Panc1 (cell line): ENCODE measurements at regions not wholly inside any gene's neighbourhood (a gene's known extent, or its start where the extent isn't known, plus 50 kb on each side); places are given as distances from the start of the nearest gene placed in this dataset.

ENCODE experiments used
- ATAC-seq: fragments of 200-7000 bp; cut with Tn5 transposase; 2 replicates; pipeline ENCODE4 v1.9.1; 2020; ENCODE audit warnings: mild to moderate bottlenecking, moderate library complexity
- BruUV-seq: library from RNA; stranded (reverse); fragments of 400-500 nt; replicated peaks from 2 replicates; lab custom pipeline; 2021; lab: Mats Ljungman, UMichigan
- CTCF ChIA-PET: fragments of 300-600 bp; sonication (Branson Sonifier 250); formaldehyde crosslinking; loops from one replicate; lab custom pipeline; 2022; ENCODE audit warnings: antibody characterized with exemption; lab: Charles Lee
- POLR2A ChIA-PET: fragments of 300-600 bp; sonication (Branson Sonifier 250); formaldehyde crosslinking; loops from one replicate; lab custom pipeline; 2022; ENCODE audit warnings: antibody characterized with exemption; lab: Charles Lee
- DNase-seq: peaks from one replicate; pipeline ENCODE4 v3.0.0-alpha.2; 2010; ENCODE audit warnings: low read depth, low spot score
- H3K27ac ChIP-seq: 2 replicates; pipeline ENCODE4 v1.5.1; 2011; ENCODE audit warnings: mild to moderate bottlenecking, low read length, inconsistent platforms
- H3K27me3 ChIP-seq: fragments of 200-500 bp; sonication (Bioruptor generic); 2 replicates; pipeline ENCODE4 v1.6.0; 2014; ENCODE audit warnings: low read length, inconsistent platforms; ENCODE audit not compliant: control insufficient read depth, insufficient read depth
- H3K36me3 ChIP-seq: fragments of 200-500 bp; sonication (Bioruptor generic); 2 replicates; pipeline ENCODE4 v1.5.1; 2014; ENCODE audit warnings: inconsistent platforms, mild to moderate bottlenecking, low read length, moderate library complexity; ENCODE audit not compliant: control insufficient read depth, insufficient read depth
- H3K4me1 ChIP-seq: 2 replicates; pipeline ENCODE4 v1.5.1; 2011; ENCODE audit warnings: inconsistent platforms, mild to moderate bottlenecking, low read length, moderate library complexity; ENCODE audit not compliant: control insufficient read depth, insufficient read depth
- H3K4me3 ChIP-seq, 2 experiments: 2 replicates each; pipeline ENCODE4 v1.5.1; 2011 to 2012; ENCODE audit warnings: low read depth in 2 of 2, low read length in 2 of 2, mild to moderate bottlenecking in 2 of 2, inconsistent platforms in 1 of 2, moderate library complexity in 1 of 2
- H3K9me3 ChIP-seq: fragments of 200-500 bp; sonication (Bioruptor generic); 2 replicates; pipeline ENCODE4 v1.5.1; 2014; ENCODE audit warnings: low read depth, mild to moderate bottlenecking, inconsistent platforms, low read length, moderate library complexity; ENCODE audit not compliant: control insufficient read depth, insufficient read depth
- POLR2AphosphoS5 ChIP-seq: IDR thresholded peaks from 2 replicates; pipeline ENCODE4 v1.6.1; 2012; ENCODE audit warnings: mild to moderate bottlenecking, low read depth, low read length, moderate library complexity
- SIN3A ChIP-seq: IDR thresholded peaks from 2 replicates; pipeline ENCODE4 v1.6.1; 2012; ENCODE audit warnings: low read depth, mild to moderate bottlenecking, low read length, moderate library complexity, borderline replicate concordance; ENCODE audit not compliant: insufficient read depth
- TCF7L2 ChIP-seq: IDR thresholded peaks from 2 replicates; pipeline ENCODE4 v1.6.1; 2011; ENCODE audit warnings: mild to moderate bottlenecking, low read depth, low read length, inconsistent platforms
- in situ Hi-C: cut with HindIII; loops from 2 replicates; pipeline ENCODE4 v1.10.0; 2016; ENCODE audit warnings: low sequenced_read_pairs, low pct_unique_long_range_greater_than_20kb
- intact Hi-C: fragments of 100-400 bp; cut with micrococcal nuclease; formaldehyde crosslinking; loops from one replicate; pipeline ENCODE4 v1.10.0; 2022; ENCODE audit not compliant: unreplicated experiment
- TF ChIP-seq, protein P1 (sequence below), 2 experiments: IDR thresholded peaks; 2 replicates each; pipeline ENCODE4 v1.6.1; 2011 to 2012; ENCODE audit warnings: low read depth in 2 of 2, control low read depth in 1 of 2, low read length in 1 of 2, mild to moderate bottlenecking in 1 of 2, moderate library complexity in 1 of 2; ENCODE audit not compliant: insufficient read depth in 1 of 2
- TF ChIP-seq, protein P2 (sequence below): fragments of 450-650 bp; IDR thresholded peaks from 2 replicates; pipeline ENCODE4 v1.5.1; 2017; ENCODE audit warnings: mild to moderate bottlenecking

DNA sequence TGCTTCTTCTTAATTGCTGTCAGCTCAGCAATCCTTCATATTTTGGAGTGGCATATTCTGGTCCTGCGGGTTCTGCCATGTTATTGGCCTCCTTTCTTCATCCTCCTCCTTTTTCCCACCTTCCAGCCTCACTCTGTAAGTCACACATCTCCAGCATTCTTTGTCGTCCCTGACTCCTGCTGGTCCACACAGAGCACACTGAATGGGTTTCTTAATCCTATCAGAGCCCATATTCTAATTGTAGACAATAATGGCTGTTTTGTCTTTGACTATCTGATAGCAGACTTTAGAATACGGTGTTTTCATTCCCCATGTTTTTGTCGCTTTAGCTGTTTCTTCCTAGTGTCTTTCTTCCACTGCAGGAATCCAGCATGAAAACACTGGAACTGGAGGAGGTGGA, 389.6 kb downstream of the REEP3 start:
- no TSS peak for BruUV-seq
- no peaks in the 10 kb centered on the region for H3K36me3 ChIP-seq
- in situ Hi-C loops = no loop called here
- ATAC-seq (no peak), DNase-seq (no peak)
- no peaks in the 10 kb centered on the region for H3K4me1 ChIP-seq
- ChIA-PET CTCF (no interaction called here), POLR2A (no interaction called here)
- intact Hi-C loops = no loop called here
- TF ChIP-seq POLR2AphosphoS5 = no peak
- TF ChIP-seq SIN3A = no peak
- TF ChIP-seq, protein P1, sequence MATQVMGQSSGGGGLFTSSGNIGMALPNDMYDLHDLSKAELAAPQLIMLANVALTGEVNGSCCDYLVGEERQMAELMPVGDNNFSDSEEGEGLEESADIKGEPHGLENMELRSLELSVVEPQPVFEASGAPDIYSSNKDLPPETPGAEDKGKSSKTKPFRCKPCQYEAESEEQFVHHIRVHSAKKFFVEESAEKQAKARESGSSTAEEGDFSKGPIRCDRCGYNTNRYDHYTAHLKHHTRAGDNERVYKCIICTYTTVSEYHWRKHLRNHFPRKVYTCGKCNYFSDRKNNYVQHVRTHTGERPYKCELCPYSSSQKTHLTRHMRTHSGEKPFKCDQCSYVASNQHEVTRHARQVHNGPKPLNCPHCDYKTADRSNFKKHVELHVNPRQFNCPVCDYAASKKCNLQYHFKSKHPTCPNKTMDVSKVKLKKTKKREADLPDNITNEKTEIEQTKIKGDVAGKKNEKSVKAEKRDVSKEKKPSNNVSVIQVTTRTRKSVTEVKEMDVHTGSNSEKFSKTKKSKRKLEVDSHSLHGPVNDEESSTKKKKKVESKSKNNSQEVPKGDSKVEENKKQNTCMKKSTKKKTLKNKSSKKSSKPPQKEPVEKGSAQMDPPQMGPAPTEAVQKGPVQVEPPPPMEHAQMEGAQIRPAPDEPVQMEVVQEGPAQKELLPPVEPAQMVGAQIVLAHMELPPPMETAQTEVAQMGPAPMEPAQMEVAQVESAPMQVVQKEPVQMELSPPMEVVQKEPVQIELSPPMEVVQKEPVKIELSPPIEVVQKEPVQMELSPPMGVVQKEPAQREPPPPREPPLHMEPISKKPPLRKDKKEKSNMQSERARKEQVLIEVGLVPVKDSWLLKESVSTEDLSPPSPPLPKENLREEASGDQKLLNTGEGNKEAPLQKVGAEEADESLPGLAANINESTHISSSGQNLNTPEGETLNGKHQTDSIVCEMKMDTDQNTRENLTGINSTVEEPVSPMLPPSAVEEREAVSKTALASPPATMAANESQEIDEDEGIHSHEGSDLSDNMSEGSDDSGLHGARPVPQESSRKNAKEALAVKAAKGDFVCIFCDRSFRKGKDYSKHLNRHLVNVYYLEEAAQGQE (IDR thresholded peaks at IDR 0.05; ENCODE audit: insufficient read depth in 1 of 2, low read depth in 2 of 2, low read length in 1 of 2) = no peak
- TF ChIP-seq, protein P2, sequence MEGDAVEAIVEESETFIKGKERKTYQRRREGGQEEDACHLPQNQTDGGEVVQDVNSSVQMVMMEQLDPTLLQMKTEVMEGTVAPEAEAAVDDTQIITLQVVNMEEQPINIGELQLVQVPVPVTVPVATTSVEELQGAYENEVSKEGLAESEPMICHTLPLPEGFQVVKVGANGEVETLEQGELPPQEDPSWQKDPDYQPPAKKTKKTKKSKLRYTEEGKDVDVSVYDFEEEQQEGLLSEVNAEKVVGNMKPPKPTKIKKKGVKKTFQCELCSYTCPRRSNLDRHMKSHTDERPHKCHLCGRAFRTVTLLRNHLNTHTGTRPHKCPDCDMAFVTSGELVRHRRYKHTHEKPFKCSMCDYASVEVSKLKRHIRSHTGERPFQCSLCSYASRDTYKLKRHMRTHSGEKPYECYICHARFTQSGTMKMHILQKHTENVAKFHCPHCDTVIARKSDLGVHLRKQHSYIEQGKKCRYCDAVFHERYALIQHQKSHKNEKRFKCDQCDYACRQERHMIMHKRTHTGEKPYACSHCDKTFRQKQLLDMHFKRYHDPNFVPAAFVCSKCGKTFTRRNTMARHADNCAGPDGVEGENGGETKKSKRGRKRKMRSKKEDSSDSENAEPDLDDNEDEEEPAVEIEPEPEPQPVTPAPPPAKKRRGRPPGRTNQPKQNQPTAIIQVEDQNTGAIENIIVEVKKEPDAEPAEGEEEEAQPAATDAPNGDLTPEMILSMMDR = no peak
- H3K27me3 ChIP-seq = peaks cover 20% of the 10 kb centered on the region
- no peak overlapping the region for H3K4me3 ChIP-seq
- H3K27ac ChIP-seq = no peak overlapping the region
- H3K9me3 ChIP-seq = no peaks in the 10 kb centered on the region

DNA sequence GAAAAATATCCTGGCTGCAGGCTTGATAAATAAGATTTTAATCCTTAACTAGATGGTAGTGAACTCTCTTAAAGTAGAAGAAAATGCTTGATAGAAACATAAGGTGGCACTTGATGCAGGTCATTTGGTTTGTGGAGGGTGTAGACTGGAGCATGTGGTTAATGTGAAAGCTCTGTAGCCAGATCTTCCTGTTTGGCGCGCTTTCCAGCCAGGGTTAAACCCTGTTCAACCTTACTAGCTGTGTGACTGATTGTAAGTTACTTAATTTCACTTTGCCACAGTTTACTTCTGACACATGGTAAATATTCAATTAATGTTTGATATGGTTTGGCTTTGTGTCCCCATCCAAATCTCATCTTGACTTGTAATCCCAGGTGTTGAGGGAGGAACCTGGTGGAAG, 394.0 kb downstream of the REEP3 start:
- Histone ChIP-seq H3K4me1 (no peaks in the 10 kb centered on the region), H3K36me3 (no peaks in the 10 kb centered on the region), H3K9me3 (no peaks in the 10 kb centered on the region), H3K27me3 (peaks cover 19% of the 10 kb centered on the region), H3K4me3 (no peak overlapping the region), H3K27ac (no peak overlapping the region)
- no peak for ATAC-seq
- DNase-seq = no peak
- intact Hi-C loops = no loop called here
- in situ Hi-C loops = no loop called here
- TF ChIP-seq, protein P1 (IDR thresholded peaks at IDR 0.05; ENCODE audit: insufficient read depth in 1 of 2, low read depth in 2 of 2, low read length in 1 of 2) = no peak
- TF ChIP-seq POLR2AphosphoS5 (no peak), SIN3A (no peak), TCF7L2 (no peak)
- TF ChIP-seq, protein P2 = no peak
- POLR2A ChIA-PET = no interaction called here
- no TSS peak for BruUV-seq
- CTCF ChIA-PET = no interaction called here
